Trophoblast cell (in vitro differentiated cells and primary cell): ENCODE measurements at regions not wholly inside any gene's neighbourhood (a gene's known extent, or its start where the extent isn't known, plus 50 kb on each side); places are given as distances from the start of the nearest gene placed in this dataset.

ENCODE experiments used
- DNase-seq, 2 donors: peaks; one replicate each; pipeline ENCODE4 v3.0.0-alpha.2; 2016
- H2AFZ ChIP-seq: 2 replicates; pipeline ENCODE4 v1.6.1; 2013; ENCODE audit warnings: low read length, moderate library complexity, mild to moderate bottlenecking; ENCODE audit not compliant: insufficient read depth, poor library complexity
- H2AK5ac ChIP-seq: 2 replicates; pipeline ENCODE4 v1.6.1; 2013; ENCODE audit warnings: mild to moderate bottlenecking, low read length
- H2BK120ac ChIP-seq: 2 replicates; pipeline ENCODE4 v1.6.1; 2013; ENCODE audit warnings: low read length, mild to moderate bottlenecking, moderate library complexity; ENCODE audit not compliant: insufficient read depth, poor library complexity
- H2BK12ac ChIP-seq: 2 replicates; pipeline ENCODE4 v1.6.1; 2013; ENCODE audit warnings: mild to moderate bottlenecking, low read length, moderate library complexity
- H2BK5ac ChIP-seq: 2 replicates; pipeline ENCODE4 v1.6.1; 2013; ENCODE audit warnings: low read length, low read depth, moderate library complexity, mild to moderate bottlenecking; ENCODE audit not compliant: poor library complexity
- H3K14ac ChIP-seq: 2 replicates; pipeline ENCODE4 v1.6.1; 2013; ENCODE audit warnings: mild to moderate bottlenecking, low read length
- H3K18ac ChIP-seq: 2 replicates; pipeline ENCODE4 v1.6.1; 2013; ENCODE audit warnings: mild to moderate bottlenecking, low read length
- H3K23ac ChIP-seq: 2 replicates; pipeline ENCODE4 v1.6.1; 2013; ENCODE audit warnings: low read length
- H3K27ac ChIP-seq: 2 replicates; pipeline ENCODE4 v1.5.1; 2013; ENCODE audit warnings: low read depth, mild to moderate bottlenecking, inconsistent platforms, low read length, moderate library complexity
- H3K27me3 ChIP-seq: 2 replicates; pipeline ENCODE4 v1.6.1; 2013; ENCODE audit warnings: inconsistent platforms, mild to moderate bottlenecking, low read length, moderate library complexity; ENCODE audit not compliant: insufficient read depth
- H3K36me3 ChIP-seq, 2 experiments: 1 replicate in 1 of 2; 2 replicates in 1 of 2; pipeline ENCODE4 v1.6.1; 2013; ENCODE audit warnings: low read length in 2 of 2, mild to moderate bottlenecking in 2 of 2, moderate library complexity in 1 of 2; ENCODE audit not compliant: insufficient read depth in 2 of 2, control insufficient read depth in 1 of 2
- H3K4ac ChIP-seq: 2 replicates; pipeline ENCODE4 v1.6.1; 2013; ENCODE audit warnings: low read depth, mild to moderate bottlenecking, low read length, moderate library complexity
- H3K4me1 ChIP-seq, 2 experiments: 1 replicate in 1 of 2; 2 replicates in 1 of 2; pipeline ENCODE4 v1.6.1; 2013; ENCODE audit warnings: low read length in 2 of 2, mild to moderate bottlenecking in 2 of 2, moderate library complexity in 1 of 2; ENCODE audit not compliant: insufficient read depth in 2 of 2, control insufficient read depth in 1 of 2
- H3K4me2 ChIP-seq: 2 replicates; pipeline ENCODE4 v1.6.1; 2013; ENCODE audit warnings: inconsistent platforms, mild to moderate bottlenecking, low read length, moderate library complexity
- H3K4me3 ChIP-seq: 2 replicates; pipeline ENCODE4 v1.5.1; 2013; ENCODE audit warnings: mild to moderate bottlenecking, low read depth, low read length, inconsistent platforms
- H3K79me1 ChIP-seq: one replicate; pipeline ENCODE4 v1.6.1; 2013; ENCODE audit warnings: low read length
- H3K79me2 ChIP-seq: 2 replicates; pipeline ENCODE4 v1.6.1; 2013; ENCODE audit warnings: low read length, mild to moderate bottlenecking; ENCODE audit not compliant: control insufficient read depth, insufficient read depth, poor library complexity
- H3K9ac ChIP-seq: 2 replicates; pipeline ENCODE4 v1.6.1; 2013; ENCODE audit warnings: mild to moderate bottlenecking, low read length
- H3K9me3 ChIP-seq: 2 replicates; pipeline ENCODE4 v1.6.1; 2013; ENCODE audit warnings: low read depth, mild to moderate bottlenecking, control low read depth, inconsistent platforms, low read length; ENCODE audit not compliant: insufficient read depth
- H4K12ac ChIP-seq: 2 replicates; pipeline ENCODE4 v1.6.1; 2013; ENCODE audit warnings: low read depth, mild to moderate bottlenecking, low read length, moderate library complexity
- H4K8ac ChIP-seq: 2 replicates; pipeline ENCODE4 v1.6.1; 2013; ENCODE audit warnings: low read depth, mild to moderate bottlenecking, low read length, moderate library complexity
- H4K91ac ChIP-seq: one replicate; pipeline ENCODE4 v1.6.1; 2013; ENCODE audit warnings: low read depth, mild to moderate bottlenecking, low read length, moderate library complexity
- WGBS: extraction: QIAGEN DNeasy Blood & Tissue Kit; methylation state at CpG from one replicate; pipeline ENCODE4 v1.1.7; 2013; ENCODE audit warnings: missing lambda C conversion rate; ENCODE audit not compliant: insufficient read length, insufficient coverage; ENCODE audit errors: extremely low coverage; 5-methylcytosine and 5-hydroxymethylcytosine counted together

DNA sequence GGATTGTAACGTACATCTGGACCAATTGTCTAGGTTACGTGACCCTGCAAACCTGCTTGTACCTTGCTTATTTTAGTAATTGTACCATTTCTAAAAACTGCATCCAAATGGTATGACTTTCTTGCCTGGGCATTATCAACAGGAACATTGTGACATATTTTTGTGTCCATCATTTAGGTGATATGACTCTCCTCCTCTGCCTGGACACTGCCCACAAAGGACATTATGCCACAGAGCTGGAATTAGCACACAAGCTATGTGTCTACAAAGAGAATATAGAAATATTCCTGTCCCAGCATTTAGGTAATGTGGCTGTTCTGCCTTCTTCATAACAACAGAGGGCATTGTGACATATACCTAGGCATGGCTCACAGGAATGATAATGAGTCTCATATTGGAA is 1153.7 kb upstream of the AMELY start:
- Histone ChIP-seq H4K8ac (no peak overlapping the region), H2AFZ (no peak overlapping the region), H4K12ac (no peak overlapping the region), H4K91ac (no peak overlapping the region), H3K18ac (no peak overlapping the region), H3K79me2 (no peaks in the 10 kb centered on the region), H3K79me1 (no peaks in the 10 kb centered on the region), H3K9ac (no peak overlapping the region), H3K4me1 (no peaks in the 10 kb centered on the region), H3K27ac (no peak overlapping the region), H2BK12ac (no peak overlapping the region), H3K4me3 (no peak overlapping the region), H3K14ac (no peak overlapping the region), H2AK5ac (no peak overlapping the region), H3K9me3 (no peaks in the 10 kb centered on the region), H3K36me3 (no peaks in the 10 kb centered on the region), H2BK120ac (no peak overlapping the region), H3K4ac (no peak overlapping the region), H2BK5ac (no peak overlapping the region), H3K27me3 (no peaks in the 10 kb centered on the region), H3K4me2 (no peak overlapping the region), H3K23ac (no peak overlapping the region)
- DNase-seq: no peak
- WGBS: no CpG with 5 or more reads among the region's 2 CpGs

DNA sequence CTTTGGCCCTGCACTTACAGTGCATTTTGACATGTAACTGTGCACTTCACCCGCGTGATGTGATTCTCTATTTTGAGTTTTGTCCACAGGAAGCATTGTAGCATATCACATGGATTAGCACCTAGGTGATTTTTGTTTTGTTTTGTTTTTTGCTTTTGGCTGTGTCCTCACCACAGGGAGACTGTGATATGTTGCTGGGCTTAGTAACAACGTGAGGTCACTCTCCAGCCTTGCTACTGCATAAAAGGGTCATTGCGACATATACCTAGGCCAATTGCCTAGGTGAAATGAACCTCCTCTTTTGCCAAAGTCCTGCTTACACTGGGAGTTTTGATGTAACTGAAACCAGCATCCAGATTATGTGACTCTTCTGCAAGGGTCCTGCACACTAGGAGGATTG is 1152.9 kb upstream of the AMELY start:
- Histone ChIP-seq H3K4me2 (no peak overlapping the region), H3K9me3 (no peaks in the 10 kb centered on the region), H2BK120ac (no peak overlapping the region), H3K4me3 (no peak overlapping the region), H4K8ac (no peak overlapping the region), H3K27ac (no peak overlapping the region), H3K4ac (no peak overlapping the region), H4K91ac (no peak overlapping the region), H2AK5ac (no peak overlapping the region), H3K4me1 (no peaks in the 10 kb centered on the region), H3K79me1 (no peaks in the 10 kb centered on the region), H3K9ac (no peak overlapping the region), H2AFZ (no peak overlapping the region), H3K27me3 (no peaks in the 10 kb centered on the region), H3K14ac (no peak overlapping the region), H2BK5ac (no peak overlapping the region), H4K12ac (no peak overlapping the region), H3K23ac (no peak overlapping the region), H2BK12ac (no peak overlapping the region), H3K36me3 (no peaks in the 10 kb centered on the region), H3K18ac (no peak overlapping the region), H3K79me2 (no peaks in the 10 kb centered on the region)
- DNase-seq: no peak
- WGBS: no CpG with 5 or more reads among the region's 4 CpGs

DNA sequence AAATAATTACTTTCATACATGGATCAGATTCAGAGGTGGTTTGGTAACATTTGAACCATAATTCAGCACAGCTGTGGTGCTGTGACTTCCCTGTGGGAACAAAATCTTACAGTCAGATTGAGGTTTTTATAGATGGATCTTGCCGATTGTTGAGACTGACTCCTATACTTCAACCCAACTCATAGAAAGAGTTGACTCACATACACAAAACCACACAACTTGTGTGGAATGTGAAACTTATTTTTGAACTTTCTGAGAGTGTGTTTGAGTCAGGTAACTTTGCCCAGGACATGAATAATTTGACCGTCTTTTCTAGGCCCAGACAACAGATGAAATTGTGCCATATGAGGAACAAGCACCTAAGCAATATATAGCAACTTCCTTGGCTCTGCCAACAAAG is 1152.4 kb upstream of the AMELY start:
- H3K4me3 ChIP-seq: no peak overlapping the region
- no peak overlapping the region for H3K27ac ChIP-seq
- H3K27me3 ChIP-seq: no peaks in the 10 kb centered on the region
- no peaks in the 10 kb centered on the region for H3K79me1 ChIP-seq
- no peaks in the 10 kb centered on the region for H3K36me3 ChIP-seq
- H2AFZ ChIP-seq: no peak overlapping the region
- H3K79me2 ChIP-seq: no peaks in the 10 kb centered on the region
- H3K23ac ChIP-seq: no peak overlapping the region
- WGBS: no CpG with 5 or more reads among the region's 2 CpGs
- no peaks in the 10 kb centered on the region for H3K4me1 ChIP-seq
- no peak overlapping the region for H4K12ac ChIP-seq
- no peak overlapping the region for H2AK5ac ChIP-seq
- no peak overlapping the region for H3K9ac ChIP-seq
- H4K8ac ChIP-seq: no peak overlapping the region
- no peak overlapping the region for H3K18ac ChIP-seq
- no peak overlapping the region for H2BK5ac ChIP-seq
- no peak overlapping the region for H3K4ac ChIP-seq
- H2BK12ac ChIP-seq: no peak overlapping the region
- no peak overlapping the region for H3K4me2 ChIP-seq
- no peaks in the 10 kb centered on the region for H3K9me3 ChIP-seq
- no peak for DNase-seq
- no peak overlapping the region for H3K14ac ChIP-seq
- H4K91ac ChIP-seq: no peak overlapping the region
- no peak overlapping the region for H2BK120ac ChIP-seq

DNA sequence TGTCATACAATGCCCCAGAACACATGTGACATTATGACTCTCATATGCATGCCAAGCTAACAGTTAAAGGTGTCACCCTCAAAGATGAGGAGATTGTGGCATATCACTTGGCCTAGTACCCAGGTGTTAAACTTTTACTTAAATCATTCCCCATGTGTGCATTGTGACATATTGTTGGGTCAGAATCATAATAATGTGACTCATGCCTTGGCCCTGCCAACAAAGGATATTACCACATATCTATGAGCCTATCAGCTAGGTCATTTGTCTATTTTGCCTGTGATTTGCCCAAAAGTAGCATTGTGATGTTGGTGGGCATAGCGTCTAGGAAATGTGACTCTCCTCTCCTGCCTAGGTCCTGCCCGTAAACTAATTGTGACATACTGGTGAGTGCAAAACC is 1147.1 kb upstream of the AMELY start:
- H3K14ac ChIP-seq: no peak overlapping the region
- H2BK120ac ChIP-seq: no peak overlapping the region
- no peaks in the 10 kb centered on the region for H3K4me1 ChIP-seq
- WGBS: no CpG with 5 or more reads among the region's 2 CpGs
- H2BK12ac ChIP-seq: no peak overlapping the region
- no peaks in the 10 kb centered on the region for H3K36me3 ChIP-seq
- no peak overlapping the region for H3K4me3 ChIP-seq
- H3K9ac ChIP-seq: no peak overlapping the region
- H2AK5ac ChIP-seq: no peak overlapping the region
- H4K12ac ChIP-seq: no peak overlapping the region
- no peak overlapping the region for H4K91ac ChIP-seq
- no peak for DNase-seq
- H4K8ac ChIP-seq: no peak overlapping the region
- H3K27ac ChIP-seq: no peak overlapping the region
- no peaks in the 10 kb centered on the region for H3K9me3 ChIP-seq
- H3K4ac ChIP-seq: no peak overlapping the region
- H3K18ac ChIP-seq: no peak overlapping the region
- H3K23ac ChIP-seq: no peak overlapping the region
- H3K4me2 ChIP-seq: no peak overlapping the region
- H3K27me3 ChIP-seq: no peaks in the 10 kb centered on the region
- no peak overlapping the region for H2BK5ac ChIP-seq
- no peak overlapping the region for H2AFZ ChIP-seq
- no peaks in the 10 kb centered on the region for H3K79me1 ChIP-seq
- H3K79me2 ChIP-seq: no peaks in the 10 kb centered on the region
